Endothelial cell of umbilical vein (primary cell): ENCODE measurements at regions not wholly inside any gene's neighbourhood (a gene's known extent, or its start where the extent isn't known, plus 50 kb on each side); places are given as distances from the start of the nearest gene placed in this dataset.

Experiments
- EZH2 ChIP-seq: IDR thresholded peaks from 2 replicates; pipeline ENCODE4 v1.6.1; 2012; ENCODE audit warnings: borderline replicate concordance, low read depth, mild to moderate bottlenecking, moderate library complexity, low read length, inconsistent platforms; ENCODE audit not compliant: severe bottlenecking
- POLR2A ChIP-seq: IDR thresholded peaks from 2 replicates; pipeline ENCODE4 v1.6.1; 2012; ENCODE audit warnings: low read depth, mild to moderate bottlenecking, control low read depth, low read length

DNA sequence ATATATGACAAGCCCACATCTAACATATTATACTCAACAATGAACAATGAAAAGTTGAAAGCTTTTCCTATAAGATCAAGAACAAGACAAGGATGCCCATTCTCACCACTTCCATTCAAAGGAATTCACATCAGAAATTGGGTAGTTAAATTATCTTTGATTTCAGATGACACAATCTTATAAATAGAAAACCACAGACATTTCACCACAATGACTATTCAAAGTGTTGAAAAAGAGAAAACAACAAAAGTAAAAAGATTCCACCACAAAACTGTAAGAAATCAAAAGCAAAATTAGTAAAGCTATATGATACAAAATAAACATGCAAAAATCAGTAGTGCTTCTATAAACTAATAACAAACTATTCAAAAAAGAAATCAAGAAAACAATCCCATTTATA is 279.7 kb upstream of the MYT1L start:
- no peak for TF ChIP-seq EZH2
- no peak for TF ChIP-seq POLR2A
